22Rv1 (cell line): ENCODE measurements at regions not wholly inside any gene's neighbourhood (a gene's known extent, or its start where the extent isn't known, plus 50 kb on each side); places are given as distances from the start of the nearest gene placed in this dataset.

Experiments
- H3K27ac ChIP-seq: fragments of 450-650 bp; 2 replicates; pipeline ENCODE4 v1.5.1; 2017
- ZFX ChIP-seq: fragments of 450-650 bp; IDR thresholded peaks from 2 replicates; pipeline ENCODE4 v1.6.1; 2017; ENCODE audit warnings: antibody characterized with exemption, borderline replicate concordance
- TF ChIP-seq, protein P1 (sequence below): fragments of 450-650 bp; IDR thresholded peaks from 2 replicates; pipeline ENCODE4 v1.5.1; 2017; ENCODE audit warnings: mild to moderate bottlenecking

GRCh38 chr2:51297488-51297887 lies 265.6 kb upstream of the NRXN1 start:
- no peak overlapping the region for H3K27ac ChIP-seq
- TF ChIP-seq, protein P1, sequence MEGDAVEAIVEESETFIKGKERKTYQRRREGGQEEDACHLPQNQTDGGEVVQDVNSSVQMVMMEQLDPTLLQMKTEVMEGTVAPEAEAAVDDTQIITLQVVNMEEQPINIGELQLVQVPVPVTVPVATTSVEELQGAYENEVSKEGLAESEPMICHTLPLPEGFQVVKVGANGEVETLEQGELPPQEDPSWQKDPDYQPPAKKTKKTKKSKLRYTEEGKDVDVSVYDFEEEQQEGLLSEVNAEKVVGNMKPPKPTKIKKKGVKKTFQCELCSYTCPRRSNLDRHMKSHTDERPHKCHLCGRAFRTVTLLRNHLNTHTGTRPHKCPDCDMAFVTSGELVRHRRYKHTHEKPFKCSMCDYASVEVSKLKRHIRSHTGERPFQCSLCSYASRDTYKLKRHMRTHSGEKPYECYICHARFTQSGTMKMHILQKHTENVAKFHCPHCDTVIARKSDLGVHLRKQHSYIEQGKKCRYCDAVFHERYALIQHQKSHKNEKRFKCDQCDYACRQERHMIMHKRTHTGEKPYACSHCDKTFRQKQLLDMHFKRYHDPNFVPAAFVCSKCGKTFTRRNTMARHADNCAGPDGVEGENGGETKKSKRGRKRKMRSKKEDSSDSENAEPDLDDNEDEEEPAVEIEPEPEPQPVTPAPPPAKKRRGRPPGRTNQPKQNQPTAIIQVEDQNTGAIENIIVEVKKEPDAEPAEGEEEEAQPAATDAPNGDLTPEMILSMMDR: no peak
- no peak for TF ChIP-seq ZFX

DNA sequence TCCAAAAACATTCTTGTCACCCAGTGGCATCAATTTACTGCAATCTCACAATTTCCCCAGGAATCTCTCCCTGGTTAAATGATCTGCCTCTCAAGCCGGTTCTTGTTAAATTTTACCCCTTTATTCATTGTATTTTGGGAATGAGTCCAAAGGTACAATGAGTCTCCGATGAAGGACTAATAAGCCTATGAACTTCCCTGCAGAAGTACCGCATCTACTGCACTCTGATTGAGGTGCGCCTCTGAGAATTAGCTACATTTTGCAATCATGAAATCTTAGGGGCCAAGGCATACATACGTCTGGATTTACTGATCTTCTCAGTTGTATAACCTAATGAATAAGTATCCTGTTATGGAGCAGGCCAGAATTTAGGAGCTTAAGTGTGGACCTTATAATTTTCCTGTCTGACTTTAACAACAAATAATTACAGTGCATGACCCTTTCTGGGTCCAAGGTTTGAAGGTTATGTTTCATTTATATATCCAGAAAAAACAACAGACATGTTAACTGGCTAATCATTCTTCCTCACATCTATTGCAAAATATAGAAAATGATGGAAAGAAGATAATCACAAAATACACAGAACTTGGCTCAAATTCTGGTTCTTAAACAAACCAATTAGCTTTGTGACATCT lies 261.8 kb upstream of the NRXN1 start:
- TF ChIP-seq ZFX: no peak
- TF ChIP-seq, protein P1: no peak
- no peak overlapping the region for H3K27ac ChIP-seq

- TF ChIP-seq, protein P1: no peak
- TF ChIP-seq ZFX: no peak
- no peak overlapping the region for H3K27ac ChIP-seq
These were observed 260.0 kb upstream of the NRXN1 start for GRCh38 chr2:51291762-51292551.

- TF ChIP-seq ZFX: no peak
- TF ChIP-seq, protein P1: no peak
- H3K27ac ChIP-seq: no peak overlapping the region
These were observed 258.8 kb upstream of the NRXN1 start for GRCh38 chr2:51290725-51291124.

DNA sequence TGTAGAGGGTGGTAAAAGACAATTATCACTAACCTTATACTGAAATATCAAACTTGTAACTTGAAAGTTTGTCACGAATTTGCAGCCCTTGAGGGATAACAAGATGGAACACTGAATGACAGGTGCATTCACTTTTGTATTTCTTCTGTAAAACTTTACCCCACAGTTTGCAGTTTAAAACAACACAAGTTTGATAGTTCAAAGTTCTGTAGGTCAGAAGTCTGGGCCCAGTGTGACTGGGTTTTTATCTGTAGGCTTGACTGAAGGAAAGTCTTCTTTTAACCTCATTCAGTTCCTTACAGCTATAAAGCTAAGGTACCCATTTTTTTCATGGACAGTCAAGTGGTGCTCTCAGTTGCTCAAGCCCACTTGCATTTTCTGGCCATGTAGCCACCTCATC lies 257.1 kb upstream of the NRXN1 start:
- no peak overlapping the region for H3K27ac ChIP-seq
- TF ChIP-seq, protein P1: no peak
- no peak for TF ChIP-seq ZFX

DNA sequence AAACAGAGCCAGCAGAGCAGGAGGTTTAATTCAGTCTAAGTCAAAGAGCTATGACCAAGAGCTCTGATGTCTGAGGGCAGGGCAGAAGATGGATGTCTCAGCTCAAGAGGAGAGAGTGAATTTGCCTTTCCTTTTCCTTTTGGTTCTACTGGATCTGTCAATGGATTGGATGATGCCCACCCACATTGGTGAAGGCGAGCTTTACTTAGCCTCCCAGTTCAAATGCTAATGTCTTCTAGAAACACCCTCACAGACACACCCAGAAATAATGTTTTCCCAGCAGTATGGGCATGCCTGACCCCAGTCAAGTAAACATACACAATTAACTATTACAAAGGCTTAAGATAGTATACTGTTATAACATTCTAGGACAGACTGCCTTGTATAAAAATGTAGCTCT lies 236.3 kb upstream of the NRXN1 start:
- TF ChIP-seq ZFX: no peak
- TF ChIP-seq, protein P1: no peak
- H3K27ac ChIP-seq: no peak overlapping the region

DNA sequence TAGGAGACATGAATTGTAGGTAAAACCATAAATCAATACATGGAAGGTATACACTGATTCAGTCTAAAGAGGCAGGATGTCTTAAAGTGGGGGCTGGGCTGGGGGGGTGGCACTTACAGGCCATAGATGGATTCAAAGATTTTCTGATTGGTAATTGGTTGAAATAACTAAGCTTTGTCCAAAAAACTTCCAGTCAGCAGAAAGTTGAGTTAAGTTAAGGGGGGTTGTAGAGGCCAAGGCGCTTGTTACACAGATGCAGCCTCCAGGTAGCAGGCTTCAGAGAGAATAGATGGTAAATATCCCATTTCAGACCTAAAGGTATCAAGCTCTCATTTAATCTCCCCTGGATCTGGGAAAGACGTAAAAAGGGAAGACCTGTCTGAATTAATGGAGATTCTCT lies 233.6 kb upstream of the NRXN1 start:
- TF ChIP-seq, protein P1: no peak
- H3K27ac ChIP-seq: no peak overlapping the region
